HCT116 (cell line): ENCODE measurements at regions not wholly inside any gene's neighbourhood (a gene's known extent, or its start where the extent isn't known, plus 50 kb on each side); places are given as distances from the start of the nearest gene placed in this dataset.

Experiments
- ATAC-seq: fragments of 200-7000 bp; cut with Tn5 transposase; 2 replicates; pipeline ENCODE4 v1.9.1; 2020; ENCODE audit warnings: mild to moderate bottlenecking, moderate library complexity
- BruUV-seq: library from RNA; stranded (reverse); fragments of 400-500 nt; replicated peaks from 2 replicates; lab custom pipeline; 2021; lab: Mats Ljungman, UMichigan
- CTCF ChIA-PET: fragments of 300-600 bp; sonication (Branson Sonifier 250); formaldehyde crosslinking; loops from one replicate; lab custom pipeline; 2021; ENCODE audit warnings: antibody characterized with exemption; lab: Charles Lee
- POLR2A ChIA-PET: fragments of 300-600, 350-600 bp; sonication (Branson Sonifier 250); formaldehyde crosslinking; loops from one replicate; lab custom pipeline; 2021; ENCODE audit warnings: antibody characterized with exemption; lab: Charles Lee
- RAD21 ChIA-PET, 2 experiments: fragments of 300-600 bp; sonication (Branson Sonifier 250); formaldehyde crosslinking; loops; one replicate each; lab custom pipeline; 2023; ENCODE audit warnings: low total read pairs in 2 of 2; ENCODE audit not compliant: uncharacterized antibody in 2 of 2, unreplicated experiment in 2 of 2, low non-redundant PET in 1 of 2; lab: Charles Lee
- DNase-seq: peaks from one replicate; pipeline ENCODE4 v3.0.0-alpha.2; 2010; ENCODE audit warnings: low read depth, low spot score
- H2AFZ ChIP-seq: fragments of 200-600 bp; shearing (Covaris generic), sonication (generic); 2 replicates; pipeline ENCODE4 v1.6.1; 2017; ENCODE audit warnings: low read depth, mixed run types, mixed read lengths, antibody characterized with exemption, low read length; ENCODE audit not compliant: poor library complexity, severe bottlenecking
- H3K27ac ChIP-seq: 2 replicates; pipeline ENCODE4 v1.5.1; 2012; ENCODE audit warnings: low read depth, low read length
- H3K27me3 ChIP-seq: fragments of 200-600 bp; sonication (generic); 2 replicates; pipeline ENCODE4 v1.6.1; 2016; ENCODE audit warnings: mixed run types, low read length, mixed read lengths; ENCODE audit not compliant: insufficient read depth
- H3K36me3 ChIP-seq, 2 experiments: fragments of 200-500 bp in 1 of 2; fragments of 200-600 bp in 1 of 2; sonication (Bioruptor generic) in 1 of 2; sonication (generic) in 1 of 2; 2 replicates each; pipeline versions ENCODE4 v1.5.1 to v1.6.1; 2014 to 2016; ENCODE audit warnings: low read length in 2 of 2, inconsistent platforms in 1 of 2, mixed read lengths in 1 of 2, mixed run types in 1 of 2; ENCODE audit not compliant: insufficient read depth in 2 of 2, control insufficient read depth in 1 of 2
- H3K4me1 ChIP-seq, 2 experiments: fragments of 200-600 bp in 1 of 2; sonication (generic) in 1 of 2; 2 replicates each; pipeline versions ENCODE4 v1.5.1 to v1.6.1; 2012 to 2017; ENCODE audit warnings: low read length in 2 of 2, inconsistent platforms in 1 of 2, mild to moderate bottlenecking in 1 of 2, mixed read lengths in 1 of 2, mixed run types in 1 of 2, moderate library complexity in 1 of 2; ENCODE audit not compliant: insufficient read depth in 2 of 2, control insufficient read depth in 1 of 2
- H3K4me2 ChIP-seq: fragments of 200-600 bp; sonication (generic); 2 replicates; pipeline ENCODE4 v1.6.1; 2017; ENCODE audit warnings: mixed run types, low read length, mixed read lengths
- H3K4me3 ChIP-seq, 2 experiments: fragments of 200-600 bp in 1 of 2; sonication (generic) in 1 of 2; replicated peaks in 1 of 2; 2 replicates each; pipeline ENCODE4 v1.5.1; 2011 to 2016; ENCODE audit warnings: low read length in 2 of 2, control low read depth in 1 of 2, low read depth in 1 of 2, mild to moderate bottlenecking in 1 of 2, mixed read lengths in 1 of 2, mixed run types in 1 of 2
- H3K79me2 ChIP-seq: fragments of 200-600 bp; sonication (generic); 2 replicates; pipeline ENCODE4 v1.6.1; 2017; ENCODE audit warnings: mild to moderate bottlenecking, mixed run types, low read length, moderate library complexity, mixed read lengths; ENCODE audit not compliant: insufficient read depth
- H3K9ac ChIP-seq: fragments of 200-600 bp; sonication (generic); 2 replicates; pipeline ENCODE4 v1.6.1; 2016; ENCODE audit warnings: low read length, mixed read lengths
- H3K9me2 ChIP-seq: fragments of 200-600 bp; sonication (generic), shearing (Covaris generic); 2 replicates; pipeline ENCODE4 v1.6.1; 2017; ENCODE audit warnings: mixed run types, mild to moderate bottlenecking, moderate library complexity; ENCODE audit not compliant: insufficient read depth
- H3K9me3 ChIP-seq, 2 experiments: fragments of 200-500 bp in 1 of 2; fragments of 200-600 bp in 1 of 2; sonication (Bioruptor generic) in 1 of 2; sonication (generic) in 1 of 2; 2 replicates each; pipeline ENCODE4 v1.6.1; 2014 to 2017; ENCODE audit warnings: low read length in 2 of 2, mixed read lengths in 2 of 2, inconsistent platforms in 1 of 2, low read depth in 1 of 2, mild to moderate bottlenecking in 1 of 2, mixed run types in 1 of 2, moderate library complexity in 1 of 2; ENCODE audit not compliant: control insufficient read depth in 1 of 2, insufficient read depth in 1 of 2
- H4K20me1 ChIP-seq: fragments of 200-600 bp; sonication (generic), shearing (Covaris generic); 2 replicates; pipeline ENCODE4 v1.6.1; 2017; ENCODE audit warnings: mixed run types, mild to moderate bottlenecking, moderate library complexity; ENCODE audit not compliant: insufficient read depth
- CBX3 ChIP-seq: IDR thresholded peaks from 2 replicates; pipeline ENCODE4 v1.6.1; 2012; ENCODE audit warnings: low read depth
- CEBPB ChIP-seq: IDR thresholded peaks from 2 replicates; pipeline ENCODE4 v1.6.1; 2012; ENCODE audit warnings: low read depth
- ELF1 ChIP-seq: IDR thresholded peaks from 2 replicates; pipeline ENCODE4 v1.6.1; 2012; ENCODE audit warnings: low read depth, borderline replicate concordance
- EZH2 ChIP-seq: fragments of 200-600 bp; sonication (generic); IDR thresholded peaks from 2 replicates; pipeline ENCODE4 v1.6.1; 2017; ENCODE audit warnings: antibody characterized with exemption, mixed run types
- EZH2phosphoT487 ChIP-seq: fragments of 200-600 bp; IDR thresholded peaks from 2 replicates; pipeline ENCODE4 v1.6.1; 2018; ENCODE audit warnings: antibody characterized with exemption, borderline replicate concordance
- JUND ChIP-seq: IDR thresholded peaks from 2 replicates; pipeline ENCODE4 v1.6.1; 2012
- MAX ChIP-seq: IDR thresholded peaks from 2 replicates; pipeline ENCODE4 v1.6.1; 2012
- POLR2A ChIP-seq: IDR thresholded peaks from 2 replicates; pipeline ENCODE4 v1.7.0; 2011; ENCODE audit warnings: borderline replicate concordance; ENCODE audit not compliant: insufficient read depth, insufficient read length; ENCODE audit errors: extremely low read depth
- POLR2AphosphoS5 ChIP-seq: IDR thresholded peaks from 2 replicates; pipeline ENCODE4 v1.6.1; 2011; ENCODE audit warnings: mild to moderate bottlenecking, low read depth, low read length, moderate library complexity
- SIN3A ChIP-seq: IDR thresholded peaks from 2 replicates; pipeline ENCODE4 v1.6.1; 2012; ENCODE audit warnings: low read depth
- SP1 ChIP-seq: IDR thresholded peaks from 2 replicates; pipeline ENCODE4 v1.6.1; 2012; ENCODE audit warnings: low read depth
- SRF ChIP-seq: IDR thresholded peaks from 2 replicates; pipeline ENCODE4 v1.6.1; 2012; ENCODE audit warnings: low read depth
- TCF7L2 ChIP-seq: IDR thresholded peaks from 2 replicates; pipeline ENCODE4 v1.7.0; 2011; ENCODE audit warnings: borderline replicate concordance, inconsistent platforms; ENCODE audit not compliant: insufficient read depth, insufficient read length; ENCODE audit errors: extremely low read depth
- YY1 ChIP-seq: IDR thresholded peaks from 2 replicates; pipeline ENCODE4 v1.6.1; 2011; ENCODE audit warnings: low read length, low read depth, moderate library complexity, mild to moderate bottlenecking; ENCODE audit not compliant: insufficient replicate concordance; ENCODE audit errors: extremely low read depth
- ZBTB33 ChIP-seq: IDR thresholded peaks from 2 replicates; pipeline ENCODE4 v1.6.1; 2011; ENCODE audit warnings: mild to moderate bottlenecking, low read length, moderate library complexity; ENCODE audit not compliant: insufficient replicate concordance; ENCODE audit errors: extremely low read depth
- intact Hi-C: fragments of 100-400 bp; cut with micrococcal nuclease; formaldehyde crosslinking; loops from 2 replicates; pipeline ENCODE4 v1.10.0; 2022

GRCh38 chr20:24871480-24872213, 77.4 kb upstream of the CST7 start:
- no peak overlapping the region for H3K27ac ChIP-seq
- TF ChIP-seq EZH2 (no peak), POLR2A (no peak), ELF1 (no peak), EZH2phosphoT487 (no peak), SIN3A (no peak), TCF7L2 (no peak), CBX3 (no peak), YY1 (no peak), MAX (no peak), SRF (no peak), ZBTB33 (no peak), POLR2AphosphoS5 (no peak), JUND (no peak), SP1 (no peak), CEBPB (no peak)
- TF ChIP-seq, all 23 proteins: peak for 0

More at GRCh38 chr20:24871480-24872213, 77.4 kb upstream of the CST7 start:
- H3K36me3 ChIP-seq, result no peaks in the 10 kb centered on the region
- intact Hi-C loops, result no loop called here
- ChIA-PET CTCF (no interaction called here), RAD21 (no interaction called here), POLR2A (no interaction called here)
- ATAC-seq (no peak), DNase-seq (no peak)
- BruUV-seq, result no TSS peak
- no peaks in the 10 kb centered on the region for H3K9me2 ChIP-seq
- no peak overlapping the region for H2AFZ ChIP-seq
- no peaks in the 10 kb centered on the region for H3K79me2 ChIP-seq
- H3K27me3 ChIP-seq, result peaks cover 9% of the 10 kb centered on the region; the same call in 1 of the 2 replicates
- H3K4me2 ChIP-seq, result no peak overlapping the region
- H3K4me3 ChIP-seq, result no peak overlapping the region
- H3K4me1 ChIP-seq, result no peaks in the 10 kb centered on the region
- no peaks in the 10 kb centered on the region for H4K20me1 ChIP-seq
- no peaks in the 10 kb centered on the region for H3K9me3 ChIP-seq
- no peak overlapping the region for H3K9ac ChIP-seq
